GM12878 (cell line): ENCODE measurements at regions not wholly inside any gene's neighbourhood (a gene's known extent, or its start where the extent isn't known, plus 50 kb on each side); places are given as distances from the start of the nearest gene placed in this dataset.

Source experiments
- ATAC-seq: fragments of 200-7000 bp; cut with Tn5 transposase; 3 replicates; pipeline ENCODE4 v1.9.1; 2020; ENCODE audit warnings: mild to moderate bottlenecking, moderate library complexity
- BruUV-seq: library from RNA; stranded (reverse); fragments of 400-500 nt; replicated peaks from 2 replicates; lab custom pipeline; 2021; lab: Mats Ljungman, UMichigan
- CTCF ChIA-PET: fragments of 300-600 bp; sonication (Branson Sonifier 250); formaldehyde crosslinking; extraction: SDS; loops from one replicate; lab custom pipeline; 2021; ENCODE audit warnings: inconsistent platforms; lab: Yijun Ruan, JAX
- POLR2A ChIA-PET: fragments of 350-600 bp; formaldehyde crosslinking; extraction: SDS; loops from one replicate; lab custom pipeline; 2021; ENCODE audit warnings: inconsistent platforms; lab: Charles Lee
- RAD21 ChIA-PET: fragments of 300-600 bp; sonication (Branson Sonifier 250); formaldehyde crosslinking; loops from one replicate; lab custom pipeline; 2023; ENCODE audit warnings: antibody characterized with exemption; ENCODE audit not compliant: unreplicated experiment; lab: Charles Lee
- SMC1A ChIA-PET: fragments of 300-600 bp; sonication (Branson Sonifier 250); formaldehyde crosslinking; loops from one replicate; lab custom pipeline; 2023; ENCODE audit not compliant: unreplicated experiment, uncharacterized antibody; lab: Charles Lee
- DNase-seq: peaks from one replicate; pipeline ENCODE4 v3.0.0-alpha.2; 2011; ENCODE audit warnings: low read depth, low spot score
- FAIRE-seq: peaks from 3 replicates; lab custom pipeline; 2011; peaks lifted over from hg19 to GRCh38; lab: Jason Lieb, UNC
- H2AFZ ChIP-seq: 2 replicates; pipeline ENCODE4 v1.6.0; 2011; ENCODE audit warnings: low read depth, low read length, control low read depth; ENCODE audit not compliant: control insufficient read depth
- H3K27ac ChIP-seq: 2 replicates; pipeline ENCODE4 v1.5.1; 2011; ENCODE audit warnings: control low read depth; ENCODE audit not compliant: control insufficient read depth, insufficient read depth
- H3K27me3 ChIP-seq, 2 experiments: replicated peaks in 1 of 2; 2 replicates each; pipeline versions ENCODE4 v1.6.0 to v1.6.1; 2011; ENCODE audit warnings: low read length in 1 of 2; ENCODE audit not compliant: control insufficient read depth in 2 of 2, insufficient read depth in 2 of 2
- H3K36me3 ChIP-seq, 2 experiments: 2 replicates each; pipeline ENCODE4 v1.5.1; 2011; ENCODE audit warnings: low read length in 1 of 2; ENCODE audit not compliant: control insufficient read depth in 2 of 2, insufficient read depth in 2 of 2
- H3K4me1 ChIP-seq: 2 replicates; pipeline ENCODE4 v1.6.1; 2011; ENCODE audit warnings: mild to moderate bottlenecking, low read length, moderate library complexity, mixed read lengths; ENCODE audit not compliant: control insufficient read depth, insufficient read depth
- H3K4me2 ChIP-seq: 2 replicates; pipeline ENCODE4 v1.6.0; 2011; ENCODE audit warnings: control low read depth; ENCODE audit not compliant: control insufficient read depth, insufficient read depth
- H3K4me3 ChIP-seq: fragments of 200-600 bp; sonication (generic); 2 replicates; pipeline ENCODE4 v1.5.1; 2016
- H3K79me2 ChIP-seq: 2 replicates; pipeline ENCODE4 v1.6.0; 2011; ENCODE audit warnings: low read length; ENCODE audit not compliant: control insufficient read depth, insufficient read depth
- H3K9ac ChIP-seq: 2 replicates; pipeline ENCODE4 v1.8.0; 2011; ENCODE audit warnings: low read length, control low read depth, mixed read lengths; ENCODE audit not compliant: control insufficient read depth, insufficient read depth
- H3K9me3 ChIP-seq: replicated peaks from 3 replicates; pipeline ENCODE4 v1.5.1; 2011; ENCODE audit warnings: mild to moderate bottlenecking, low read length; ENCODE audit not compliant: control insufficient read depth, insufficient read depth
- H4K20me1 ChIP-seq: 2 replicates; pipeline ENCODE4 v1.6.0; 2011; ENCODE audit not compliant: control insufficient read depth, insufficient read depth
- E2F8 ChIP-seq: fragments of 450-650 bp; IDR thresholded peaks from 2 replicates; pipeline ENCODE4 v1.6.1; 2018; ENCODE audit warnings: mild to moderate bottlenecking, low read depth, moderate library complexity; ENCODE audit not compliant: partially characterized antibody
- IRF5 ChIP-seq: fragments of 450-650 bp; IDR thresholded peaks from 2 replicates; pipeline ENCODE4 v1.6.1; 2017; ENCODE audit warnings: borderline replicate concordance
- NFYB ChIP-seq: IDR thresholded peaks from 2 replicates; pipeline ENCODE4 v1.6.1; 2011; ENCODE audit warnings: low read depth, mild to moderate bottlenecking, low read length, improper control_type of control experiment, moderate library complexity; ENCODE audit not compliant: insufficient read depth
- SPI1 ChIP-seq: IDR thresholded peaks from 2 replicates; pipeline ENCODE4 v1.6.1; 2011; ENCODE audit warnings: low read depth, mild to moderate bottlenecking, low read length, moderate library complexity, borderline replicate concordance; ENCODE audit not compliant: insufficient read depth
- WGBS: methylation state at CpG from one replicate; pipeline ENCODE4 v1.1.6; 2016; ENCODE audit warnings: low lambda C conversion rate; ENCODE audit not compliant: insufficient replicate concordance, insufficient coverage; ENCODE audit errors: missing lambda C conversion rate; 5-methylcytosine and 5-hydroxymethylcytosine counted together
- in situ Hi-C: fragments of 300-500 bp; cut with MboI; formaldehyde crosslinking; loops from 9 replicates; pipeline ENCODE4 v1.14.3; 2018; ENCODE audit warnings: mixed read lengths
- intact Hi-C: fragments of 100-400 bp; cut with micrococcal nuclease; formaldehyde crosslinking; loops from one replicate; pipeline ENCODE4 v1.14.2; 2022; ENCODE audit not compliant: unreplicated experiment

DNA sequence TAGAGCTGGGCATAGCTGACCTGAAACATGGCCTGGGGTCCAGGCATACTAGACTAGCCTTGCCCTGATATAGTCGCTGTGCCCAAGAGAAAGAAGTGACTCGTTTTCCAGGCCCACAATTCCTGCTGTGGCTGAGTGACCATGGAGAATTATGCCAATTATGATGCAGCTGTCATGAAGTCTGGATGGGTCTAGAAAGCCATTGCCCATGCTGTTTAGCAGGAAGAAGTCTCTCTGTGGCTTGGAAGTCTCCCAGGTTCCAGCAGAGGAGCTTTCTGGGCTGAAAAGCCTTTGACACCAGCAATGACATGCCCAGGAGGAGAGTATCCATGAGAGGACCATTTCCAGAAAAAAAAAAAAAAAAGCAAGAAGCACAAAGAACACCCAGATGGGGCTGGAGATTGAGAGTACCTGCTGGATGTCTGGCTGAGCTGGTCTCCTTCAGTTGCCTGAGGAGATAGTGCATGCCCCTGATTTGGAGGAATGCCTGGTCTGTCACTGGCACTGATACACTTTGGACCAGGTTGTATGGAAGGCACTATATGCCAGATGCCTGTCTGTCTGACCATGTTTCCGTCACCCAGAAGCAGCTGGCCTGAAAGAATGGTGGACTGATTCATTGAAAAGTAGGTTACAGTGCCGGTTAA, 128.0 kb upstream of the EPB41L4A start (continued):
- no peak for TF ChIP-seq E2F8
- TF ChIP-seq NFYB: no peak
- TF ChIP-seq IRF5: no peak

- no peaks in the 10 kb centered on the region for H3K9me3 ChIP-seq
- H3K4me3 ChIP-seq: no peak overlapping the region
- H3K4me1 ChIP-seq: no peaks in the 10 kb centered on the region
- no peak overlapping the region for H3K4me2 ChIP-seq
- 33% methylated on average over 4 of the region's 4 CpGs for WGBS
- FAIRE-seq: no peak
- no peaks in the 10 kb centered on the region for H3K79me2 ChIP-seq
- RAD21 ChIA-PET: interaction anchor here (1.0 to 1.5 kb wide), 6 partner anchors 21 to 373 kb away, joined by 4 to 13 read pairs (median 4); no protein-coding TSS in a partner anchor
- no peaks in the 10 kb centered on the region for H4K20me1 ChIP-seq
- in situ Hi-C loops: no loop called here
- no peak for TF ChIP-seq SPI1
- TF ChIP-seq, all 136 proteins: peak for 0
- ChIA-PET CTCF (interaction anchor here (0.9 to 11.9 kb wide), 7 partner anchors 11 to 375 kb away, joined by 3 to 216 read pairs (median 6); no protein-coding TSS in a partner anchor), SMC1A (interaction anchor here (1.4 to 7.9 kb wide), 6 partner anchors 17 to 1058 kb away, joined by 3 to 147 read pairs (median 12); no protein-coding TSS in a partner anchor), POLR2A (no interaction called here)
- no peak overlapping the region for H2AFZ ChIP-seq
- no peak overlapping the region for H3K9ac ChIP-seq
- intact Hi-C loops: no loop called here
- no TSS peak for BruUV-seq
- H3K36me3 ChIP-seq: no peaks in the 10 kb centered on the region
- DNase-seq (no peak), ATAC-seq (peak; percentile 37; the same call in 2 of the 3 replicates)
- H3K27me3 ChIP-seq: no peaks in the 10 kb centered on the region; a peak in 1 of 4 replicates
- H3K27ac ChIP-seq: no peak overlapping the region
These were observed 129.3 kb upstream of the EPB41L4A start for GRCh38 chr5:112548246-112548881.
